Activated T-helper 1 cell treated with anti-CD3 and anti-CD28 coated beads, Interleukin-12 subunit alpha, Interleukin-12 subunit beta, Interleukin-2, Interleukin-4 antibody, amounts not matched to agents 30 ng/mL and 10 ng/mL and 1 ng/mL, durations not matched to agents 14 hours and 24 hours and 36 hours (primary cell): ENCODE measurements at regions not wholly inside any gene's neighbourhood (a gene's known extent, or its start where the extent isn't known, plus 50 kb on each side); places are given as distances from the start of the nearest gene placed in this dataset.

Experiments used
- DNase-seq: peaks from one replicate; pipeline ENCODE4 v3.0.0; 2021; ENCODE audit warnings: low spot score
- H3K27ac Mint-ChIP-seq: one replicate; pipeline ENCODE4 v1.8.0; 2021; ENCODE audit warnings: mild to moderate bottlenecking, mixed read lengths
- H3K27me3 Mint-ChIP-seq: one replicate; pipeline ENCODE4 v1.8.0; 2022; ENCODE audit warnings: mild to moderate bottlenecking, moderate library complexity, mixed read lengths; ENCODE audit not compliant: insufficient read depth
- H3K36me3 Mint-ChIP-seq: one replicate; pipeline ENCODE4 v1.8.0; 2021; ENCODE audit warnings: low read depth, mixed read lengths
- H3K4me1 Mint-ChIP-seq: one replicate; pipeline ENCODE4 v1.8.0; 2021; ENCODE audit warnings: low read depth, mixed read lengths
- H3K4me3 Mint-ChIP-seq: one replicate; pipeline ENCODE4 v1.8.0; 2021; ENCODE audit warnings: mild to moderate bottlenecking, moderate library complexity, mixed read lengths
- H3K9me3 Mint-ChIP-seq: one replicate; pipeline ENCODE4 v1.8.0; 2021; ENCODE audit warnings: mixed read lengths
- intact Hi-C: fragments of 100-400 bp; cut with micrococcal nuclease; formaldehyde crosslinking; loops from one replicate; pipeline ENCODE4 v1.15.1; 2024

GRCh38 chr20:12914804-12915203 lies 94.0 kb upstream of the SPTLC3 start:
- Mint-ChIP-seq H3K4me3 (no peak overlapping the region), H3K27ac (no peak overlapping the region), H3K9me3 (no peaks in the 10 kb centered on the region), H3K27me3 (peaks cover 7% of the 10 kb centered on the region), H3K4me1 (no peaks in the 10 kb centered on the region), H3K36me3 (no peaks in the 10 kb centered on the region)
- DNase-seq: no peak
- intact Hi-C loops: no loop called here

DNA sequence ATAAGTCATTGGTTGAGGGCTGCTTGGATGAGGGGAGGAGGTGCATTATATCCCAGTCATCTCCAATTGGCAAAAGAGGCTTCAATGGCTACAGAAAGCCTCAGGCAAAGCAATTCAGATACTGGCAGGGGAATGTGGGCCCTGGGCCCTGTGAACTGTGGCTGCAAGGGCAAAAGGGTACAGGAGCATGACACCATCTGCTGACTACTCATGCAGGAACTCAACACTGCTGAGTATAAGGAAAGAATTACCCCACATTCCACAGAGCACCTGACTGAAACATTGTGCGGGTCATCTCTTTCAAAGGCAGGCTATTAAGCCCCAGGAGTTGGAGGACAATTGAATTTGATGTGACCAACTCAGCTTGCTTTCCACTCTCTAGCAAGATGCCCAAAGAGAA lies 92.1 kb upstream of the SPTLC3 start:
- no peak for DNase-seq
- intact Hi-C loops: no loop called here
- H3K4me1 Mint-ChIP-seq: no peaks in the 10 kb centered on the region
- no peak overlapping the region for H3K4me3 Mint-ChIP-seq
- H3K27me3 Mint-ChIP-seq: peaks cover 7% of the 10 kb centered on the region
- H3K36me3 Mint-ChIP-seq: no peaks in the 10 kb centered on the region
- H3K9me3 Mint-ChIP-seq: no peaks in the 10 kb centered on the region
- H3K27ac Mint-ChIP-seq: no peak overlapping the region

GRCh38 chr20:12924126-12924525 lies 84.6 kb upstream of the SPTLC3 start:
- peaks cover 4% of the 10 kb centered on the region for H3K4me1 Mint-ChIP-seq
- no peaks in the 10 kb centered on the region for H3K9me3 Mint-ChIP-seq
- H3K27ac Mint-ChIP-seq: no peak overlapping the region
- H3K4me3 Mint-ChIP-seq: no peak overlapping the region
- H3K27me3 Mint-ChIP-seq: peaks cover 3% of the 10 kb centered on the region
- H3K36me3 Mint-ChIP-seq: no peaks in the 10 kb centered on the region
- intact Hi-C loops: no loop called here
- DNase-seq: no peak

- H3K36me3 Mint-ChIP-seq: no peaks in the 10 kb centered on the region
- no peaks in the 10 kb centered on the region for H3K9me3 Mint-ChIP-seq
- H3K4me1 Mint-ChIP-seq: peaks cover 6% of the 10 kb centered on the region
- no peak for DNase-seq
- H3K27me3 Mint-ChIP-seq: peaks cover 7% of the 10 kb centered on the region
- no peak overlapping the region for H3K27ac Mint-ChIP-seq
- intact Hi-C loops: loop anchor here (1.0 to 5.0 kb wide), 3 partner anchors 181 to 862 kb away; partner anchors contain the start of gene NDUFAF5
- H3K4me3 Mint-ChIP-seq: no peak overlapping the region
Observed at GRCh38 chr20:12925210-12925755, 83.5 kb upstream of the SPTLC3 start.

DNA sequence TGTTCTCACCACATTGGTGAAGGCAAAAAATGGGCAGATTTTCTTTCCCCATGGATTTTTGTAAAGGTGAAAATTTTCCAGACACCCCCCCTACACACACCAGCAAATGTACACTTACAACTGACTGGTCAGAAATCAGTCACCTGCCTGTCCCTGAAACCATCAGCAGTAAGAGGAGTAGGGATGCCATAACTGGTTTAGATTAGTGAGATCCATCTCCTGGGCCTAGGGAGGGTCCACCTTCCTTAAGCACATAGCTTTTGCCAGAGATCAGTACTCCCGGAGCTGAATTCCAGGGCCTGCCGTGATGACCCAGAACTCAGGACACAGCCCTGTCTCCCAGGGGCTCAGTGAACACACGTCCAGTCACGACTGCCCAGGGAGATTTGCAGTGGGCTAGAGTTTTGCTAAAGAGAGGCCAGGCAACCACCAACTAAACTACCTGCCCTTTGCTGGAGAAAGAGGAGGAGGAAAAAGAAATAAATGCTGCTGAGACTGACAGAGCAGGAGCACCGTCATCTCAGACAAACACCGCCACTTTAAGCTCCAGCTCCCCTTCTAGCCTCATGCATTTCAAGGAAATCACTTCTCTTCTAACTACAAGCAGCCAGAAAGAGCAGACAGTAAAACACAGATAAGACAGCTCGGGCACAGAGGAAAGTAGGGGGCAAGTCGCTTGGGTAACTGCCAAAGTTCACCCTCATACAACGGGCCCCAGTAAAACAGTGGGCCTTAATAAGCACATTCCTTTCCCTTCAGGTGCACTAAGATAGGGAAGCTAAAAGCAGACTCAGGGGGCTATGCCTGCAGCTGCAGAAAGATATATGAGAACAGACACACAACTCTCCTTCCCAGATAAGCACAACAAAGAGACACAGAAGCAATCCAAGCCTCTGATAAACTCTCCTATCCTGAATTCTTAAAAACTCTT lies 82.6 kb upstream of the SPTLC3 start:
- intact Hi-C loops: loop anchor here (1.0 to 5.0 kb wide), 3 partner anchors 180 to 861 kb away; partner anchors contain the start of gene NDUFAF5
- H3K4me1 Mint-ChIP-seq: peaks cover 6% of the 10 kb centered on the region
- H3K4me3 Mint-ChIP-seq: no peak overlapping the region
- no peaks in the 10 kb centered on the region for H3K9me3 Mint-ChIP-seq
- DNase-seq: no peak
- H3K27ac Mint-ChIP-seq: no peak overlapping the region
- peaks cover 7% of the 10 kb centered on the region for H3K27me3 Mint-ChIP-seq
- no peaks in the 10 kb centered on the region for H3K36me3 Mint-ChIP-seq

DNA sequence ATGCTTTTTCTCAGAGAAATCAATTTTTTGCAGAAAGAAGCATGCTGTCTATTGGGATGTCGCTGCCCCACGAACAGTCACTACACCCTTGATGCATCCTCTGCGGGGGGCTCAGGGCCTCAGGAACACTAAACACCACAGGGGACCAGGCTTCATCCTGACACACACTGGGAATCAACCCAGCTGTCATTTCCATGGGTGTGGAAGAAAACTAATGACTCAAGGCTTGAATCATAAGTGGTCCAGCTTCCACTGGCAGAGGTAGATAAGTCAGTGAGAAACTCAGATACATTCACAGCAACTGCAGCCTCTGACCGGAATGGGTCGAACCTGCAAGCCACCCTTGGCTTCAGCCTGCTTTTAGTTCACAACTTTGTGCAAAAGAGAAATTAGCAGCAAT lies 81.3 kb upstream of the SPTLC3 start:
- Mint-ChIP-seq H3K4me1 (peaks cover 6% of the 10 kb centered on the region), H3K27me3 (peaks cover 7% of the 10 kb centered on the region), H3K27ac (no peak overlapping the region), H3K4me3 (no peak overlapping the region), H3K36me3 (no peaks in the 10 kb centered on the region), H3K9me3 (no peaks in the 10 kb centered on the region)
- intact Hi-C loops: loop anchor here (5.0 kb wide), 1 partner anchor 860 kb away; the partner anchor contains the start of gene NDUFAF5
- DNase-seq: no peak

- Mint-ChIP-seq H3K9me3 (no peaks in the 10 kb centered on the region), H3K27ac (no peak overlapping the region), H3K4me1 (peaks cover 6% of the 10 kb centered on the region), H3K36me3 (no peaks in the 10 kb centered on the region), H3K27me3 (peaks cover 7% of the 10 kb centered on the region), H3K4me3 (no peak overlapping the region)
- intact Hi-C loops: loop anchor here (5.0 kb wide), 1 partner anchor 859 kb away; the partner anchor contains the start of gene NDUFAF5
- DNase-seq: no peak
Observed at GRCh38 chr20:12928358-12928754, 80.4 kb upstream of the SPTLC3 start.

DNA sequence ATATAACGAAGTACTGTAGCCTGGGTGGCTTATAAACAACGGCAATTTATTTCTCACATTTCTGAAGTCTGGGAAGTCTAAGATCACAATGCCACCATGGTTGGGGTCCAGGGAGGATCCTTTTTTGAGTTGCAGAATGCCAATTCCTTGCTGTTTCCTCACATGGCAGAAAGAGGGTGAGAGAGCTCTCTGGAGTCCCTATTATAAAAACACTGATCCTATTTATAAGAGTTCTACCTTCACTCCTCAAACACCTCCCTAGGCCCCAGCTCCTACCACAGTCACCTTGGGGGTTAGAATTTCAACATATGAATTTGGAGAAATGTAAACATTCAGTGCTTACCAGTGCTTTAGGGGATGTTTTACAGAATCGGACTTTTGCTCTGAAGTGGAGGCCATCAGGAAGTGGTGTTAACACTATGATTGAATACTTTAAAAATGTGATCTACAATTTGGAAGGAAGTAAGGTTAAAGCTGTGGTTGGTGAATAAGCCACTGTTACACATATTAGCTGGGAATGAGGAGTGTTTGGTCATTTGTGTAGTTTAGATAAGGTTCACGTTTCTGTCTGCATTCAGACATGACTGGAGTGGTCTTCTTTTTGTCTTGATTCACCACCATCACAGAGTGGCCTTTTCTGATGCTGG lies 79.9 kb upstream of the SPTLC3 start:
- Mint-ChIP-seq H3K27me3 (peaks cover 7% of the 10 kb centered on the region), H3K36me3 (no peaks in the 10 kb centered on the region), H3K4me3 (no peak overlapping the region), H3K4me1 (peaks cover 6% of the 10 kb centered on the region), H3K27ac (no peak overlapping the region), H3K9me3 (no peaks in the 10 kb centered on the region)
- DNase-seq: no peak
- intact Hi-C loops: loop anchor here (5.0 kb wide), 1 partner anchor 858 kb away; the partner anchor contains the start of gene NDUFAF5

DNA sequence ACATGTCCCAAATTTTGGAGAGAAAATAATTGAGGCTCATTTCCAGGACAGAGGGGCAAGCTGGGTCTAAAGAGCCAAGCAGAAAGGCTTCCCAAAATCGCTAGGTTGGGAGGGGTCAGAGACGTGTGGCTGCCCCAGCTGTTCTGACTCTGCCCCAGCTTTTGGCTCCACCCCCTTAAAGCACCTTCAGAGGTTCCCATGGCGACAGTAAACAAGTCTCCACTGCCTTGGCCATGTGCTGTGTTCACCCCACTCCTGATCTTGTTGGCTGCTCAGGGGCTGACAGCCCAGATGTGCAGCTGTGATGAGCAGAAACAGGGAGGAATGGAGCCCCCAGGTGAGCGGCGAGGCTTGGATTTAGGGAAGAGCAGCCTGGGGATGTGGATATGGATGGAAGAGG lies 72.8 kb upstream of the SPTLC3 start:
- no peaks in the 10 kb centered on the region for H3K9me3 Mint-ChIP-seq
- H3K27me3 Mint-ChIP-seq: no peaks in the 10 kb centered on the region
- H3K27ac Mint-ChIP-seq: no peak overlapping the region
- H3K4me1 Mint-ChIP-seq: no peaks in the 10 kb centered on the region
- H3K4me3 Mint-ChIP-seq: no peak overlapping the region
- H3K36me3 Mint-ChIP-seq: no peaks in the 10 kb centered on the region
- no peak for DNase-seq
- intact Hi-C loops: no loop called here

DNA sequence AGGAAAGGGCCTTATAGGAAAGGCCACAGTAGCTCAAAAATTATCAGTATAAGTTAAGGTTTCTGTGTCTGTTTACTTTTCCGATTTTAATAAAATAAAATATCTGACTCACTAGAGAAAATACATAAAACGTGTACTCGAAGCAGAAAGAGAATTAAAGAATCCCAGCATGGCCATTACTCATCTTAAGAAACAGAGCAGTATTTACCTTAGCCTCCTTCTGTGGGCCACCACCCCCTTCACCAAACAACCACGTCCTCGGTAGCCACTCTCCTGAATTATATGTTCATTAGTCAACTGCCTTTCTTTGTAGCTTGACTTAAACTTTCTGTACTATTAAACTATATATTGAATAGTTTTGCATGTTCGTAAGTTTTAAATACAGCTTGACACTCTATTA lies 72.2 kb upstream of the SPTLC3 start:
- Mint-ChIP-seq H3K4me3 (no peak overlapping the region), H3K36me3 (no peaks in the 10 kb centered on the region), H3K27ac (no peak overlapping the region), H3K9me3 (no peaks in the 10 kb centered on the region), H3K27me3 (no peaks in the 10 kb centered on the region), H3K4me1 (no peaks in the 10 kb centered on the region)
- intact Hi-C loops: no loop called here
- DNase-seq: no peak

GRCh38 chr20:12941025-12941424 lies 67.7 kb upstream of the SPTLC3 start:
- no peaks in the 10 kb centered on the region for H3K4me1 Mint-ChIP-seq
- H3K27ac Mint-ChIP-seq: no peak overlapping the region
- no peak overlapping the region for H3K4me3 Mint-ChIP-seq
- no peaks in the 10 kb centered on the region for H3K9me3 Mint-ChIP-seq
- H3K27me3 Mint-ChIP-seq: peaks cover 3% of the 10 kb centered on the region
- intact Hi-C loops: no loop called here
- no peak for DNase-seq
- H3K36me3 Mint-ChIP-seq: no peaks in the 10 kb centered on the region

- Mint-ChIP-seq H3K4me3 (no peak overlapping the region), H3K27ac (no peak overlapping the region), H3K36me3 (no peaks in the 10 kb centered on the region), H3K9me3 (no peaks in the 10 kb centered on the region), H3K27me3 (peaks cover 3% of the 10 kb centered on the region), H3K4me1 (no peaks in the 10 kb centered on the region)
- DNase-seq: no peak
- intact Hi-C loops: no loop called here
Observed at GRCh38 chr20:12942123-12942522, 66.6 kb upstream of the SPTLC3 start.

GRCh38 chr20:12946789-12947188 lies 62.0 kb upstream of the SPTLC3 start:
- no peak for DNase-seq

More at GRCh38 chr20:12946789-12947188, 62.0 kb upstream of the SPTLC3 start:
- Mint-ChIP-seq H3K4me1 (no peaks in the 10 kb centered on the region), H3K36me3 (no peaks in the 10 kb centered on the region), H3K27ac (no peak overlapping the region), H3K4me3 (no peak overlapping the region), H3K27me3 (peaks cover 5% of the 10 kb centered on the region), H3K9me3 (no peaks in the 10 kb centered on the region)
- intact Hi-C loops: no loop called here
